Mesothelial cell of epicardium (in vitro differentiated cells): ENCODE measurements at regions not wholly inside any gene's neighbourhood (a gene's known extent, or its start where the extent isn't known, plus 50 kb on each side); places are given as distances from the start of the nearest gene placed in this dataset.

Experiments
- DNase-seq, 2 experiments: peaks; one replicate each; pipeline ENCODE4 v3.0.0; 2021; ENCODE audit warnings: low spot score in 2 of 2; ENCODE audit not compliant: unreplicated experiment in 2 of 2
- H3K27ac Mint-ChIP-seq: 2 replicates; pipeline ENCODE4 v1.8.0; 2021; ENCODE audit warnings: mixed read lengths
- H3K27me3 Mint-ChIP-seq: 2 replicates; pipeline ENCODE4 v1.8.0; 2021; ENCODE audit warnings: low read depth, mixed read lengths
- H3K36me3 Mint-ChIP-seq: 2 replicates; pipeline ENCODE4 v1.8.0; 2021; ENCODE audit warnings: mixed read lengths
- H3K4me1 Mint-ChIP-seq: 2 replicates; pipeline ENCODE4 v1.8.0; 2021; ENCODE audit warnings: mixed read lengths
- H3K4me3 Mint-ChIP-seq: 2 replicates; pipeline ENCODE4 v1.8.0; 2021; ENCODE audit warnings: mild to moderate bottlenecking, moderate library complexity, mixed read lengths
- H3K9me3 Mint-ChIP-seq: 2 replicates; pipeline ENCODE4 v1.8.0; 2021; ENCODE audit warnings: mixed read lengths
- CTCF ChIP-seq: fragments of 200-600 bp; sonication (generic); IDR thresholded peaks from one replicate; pipeline ENCODE4 v1.5.0; 2021; ENCODE audit warnings: antibody characterized with exemption; ENCODE audit not compliant: unreplicated experiment

- Mint-ChIP-seq H3K4me1 (peaks cover 2% of the 10 kb centered on the region), H3K4me3 (no peak overlapping the region), H3K27ac (no peak overlapping the region), H3K36me3 (no peaks in the 10 kb centered on the region), H3K9me3 (peaks cover 21% of the 10 kb centered on the region), H3K27me3 (no peaks in the 10 kb centered on the region)
- no peak for DNase-seq
- no peak for TF ChIP-seq CTCF
Observed at GRCh38 chrX:113457719-113458118, 617.1 kb upstream of the AMOT start.

GRCh38 chrX:113455582-113455981 is 615.0 kb upstream of the AMOT start:
- Mint-ChIP-seq H3K27ac (no peak overlapping the region), H3K36me3 (no peaks in the 10 kb centered on the region), H3K4me1 (peaks cover 2% of the 10 kb centered on the region), H3K27me3 (no peaks in the 10 kb centered on the region), H3K4me3 (no peak overlapping the region), H3K9me3 (peaks cover 15% of the 10 kb centered on the region)
- no peak for DNase-seq
- no peak for TF ChIP-seq CTCF

- H3K4me1 Mint-ChIP-seq = no peaks in the 10 kb centered on the region
- no peaks in the 10 kb centered on the region for H3K36me3 Mint-ChIP-seq
Observed at GRCh38 chrX:113429011-113429410, 588.4 kb upstream of the AMOT start.

GRCh38 chrX:113422323-113422722 is 581.7 kb upstream of the AMOT start:
- Mint-ChIP-seq H3K27ac (no peak overlapping the region), H3K36me3 (no peaks in the 10 kb centered on the region), H3K4me1 (peaks cover 3% of the 10 kb centered on the region), H3K27me3 (no peaks in the 10 kb centered on the region), H3K9me3 (peaks cover 43% of the 10 kb centered on the region), H3K4me3 (no peak overlapping the region)
- TF ChIP-seq CTCF = no peak
- no peak for DNase-seq

More at GRCh38 chrX:113429011-113429410, 588.4 kb upstream of the AMOT start:
- Mint-ChIP-seq H3K4me3 (no peak overlapping the region), H3K27me3 (no peaks in the 10 kb centered on the region), H3K9me3 (peaks cover 37% of the 10 kb centered on the region), H3K27ac (no peak overlapping the region)
- no peak for DNase-seq
- TF ChIP-seq CTCF = no peak

DNA sequence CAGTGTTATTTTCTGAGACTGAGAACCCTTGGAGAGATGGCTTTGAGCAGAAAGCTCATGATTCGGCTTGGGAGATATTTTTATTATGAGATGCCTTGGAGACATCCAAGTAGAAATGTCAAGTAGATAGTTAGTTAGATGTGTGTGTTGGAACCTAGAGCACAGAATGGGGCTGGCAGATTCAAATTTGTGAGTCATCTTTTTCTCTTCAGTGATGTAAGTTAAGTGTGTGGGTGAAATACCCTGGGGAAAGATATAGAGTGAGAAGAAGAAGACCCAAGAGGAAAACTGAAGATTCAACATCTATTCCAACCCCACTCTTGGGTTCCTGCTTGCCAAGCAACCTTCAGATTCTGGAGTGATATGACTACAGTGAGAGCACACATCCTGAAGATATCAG is 580.8 kb upstream of the AMOT start:
- no peak overlapping the region for H3K27ac Mint-ChIP-seq
- peaks cover 48% of the 10 kb centered on the region for H3K9me3 Mint-ChIP-seq
- H3K27me3 Mint-ChIP-seq = no peaks in the 10 kb centered on the region
- no peaks in the 10 kb centered on the region for H3K36me3 Mint-ChIP-seq
- no peak overlapping the region for H3K4me3 Mint-ChIP-seq
- no peak for DNase-seq
- TF ChIP-seq CTCF = no peak
- peaks cover 6% of the 10 kb centered on the region for H3K4me1 Mint-ChIP-seq

DNA sequence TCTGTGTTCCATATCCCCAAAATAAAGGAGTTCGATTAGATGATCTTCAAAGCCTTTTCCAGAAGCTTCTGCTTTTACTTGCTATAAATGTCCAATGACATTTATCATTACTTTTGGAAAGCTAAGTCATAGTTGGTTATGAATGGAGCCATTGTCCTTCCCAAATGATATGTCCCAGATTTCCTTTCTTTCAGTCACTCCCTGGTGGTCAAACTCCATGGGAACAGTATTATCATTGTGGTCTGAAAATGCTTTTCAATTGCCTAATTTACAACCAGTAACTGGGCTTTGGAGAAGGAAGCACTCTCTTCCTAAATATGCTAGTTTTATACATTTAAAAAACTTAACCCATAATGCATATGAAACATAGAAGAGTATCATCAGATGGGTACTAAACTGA is 571.5 kb upstream of the AMOT start:
- TF ChIP-seq CTCF = no peak
- DNase-seq = no peak
- Mint-ChIP-seq H3K4me1 (peaks cover 21% of the 10 kb centered on the region), H3K4me3 (no peak overlapping the region), H3K27ac (no peak overlapping the region), H3K36me3 (peaks cover 1% of the 10 kb centered on the region), H3K9me3 (peaks cover 12% of the 10 kb centered on the region), H3K27me3 (no peaks in the 10 kb centered on the region)
